Activated CD4-positive, CD25-positive, alpha-beta regulatory T cell (primary cell): ENCODE measurements at regions not wholly inside any gene's neighbourhood (a gene's known extent, or its start where the extent isn't known, plus 50 kb on each side); places are given as distances from the start of the nearest gene placed in this dataset.

Source experiments
- DNase-seq, 4 experiments: peaks; one replicate each; lab custom pipeline; 2025; lab: John Stamatoyannopoulos, UW

DNA sequence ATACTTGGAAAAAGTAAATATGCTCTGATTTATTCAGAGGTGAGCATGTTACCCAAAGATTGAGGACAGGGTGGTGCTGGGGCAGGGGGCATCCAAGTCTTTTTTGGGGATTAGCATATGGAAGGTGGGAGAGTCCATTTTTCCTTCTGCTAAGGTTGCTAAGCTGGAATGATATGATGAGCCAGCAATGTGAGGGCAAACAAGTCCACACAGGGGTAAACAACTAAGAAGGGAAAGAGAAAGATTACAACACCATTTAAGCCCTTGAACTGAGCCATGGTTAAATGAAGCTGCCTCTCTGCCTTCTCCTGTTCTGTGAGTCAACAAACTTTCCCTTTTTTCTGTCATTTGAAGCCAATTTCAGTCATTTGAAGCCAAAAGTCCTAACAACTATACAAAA lies 89.0 kb downstream of the RPL22L1 start:
- DNase-seq: no peak

DNA sequence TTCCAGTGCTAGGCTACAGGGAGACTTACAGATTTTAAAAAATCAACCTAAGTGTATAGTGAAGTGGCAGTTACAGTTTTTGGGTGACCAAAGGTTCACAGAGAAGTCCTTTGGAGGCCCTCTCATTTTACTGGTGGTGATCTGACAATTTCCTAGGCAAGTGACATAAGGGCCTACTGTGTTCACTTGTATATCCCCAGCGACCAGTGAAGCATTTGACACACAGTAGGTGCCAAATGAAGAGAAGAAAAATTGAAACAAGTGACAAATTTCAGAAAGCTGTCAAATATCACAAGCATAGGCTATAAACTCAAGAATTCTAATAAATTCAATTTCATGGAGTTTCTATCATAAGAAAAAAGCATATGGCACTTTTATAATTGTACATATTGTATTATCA lies 89.5 kb downstream of the RPL22L1 start:
- no peak for DNase-seq

DNA sequence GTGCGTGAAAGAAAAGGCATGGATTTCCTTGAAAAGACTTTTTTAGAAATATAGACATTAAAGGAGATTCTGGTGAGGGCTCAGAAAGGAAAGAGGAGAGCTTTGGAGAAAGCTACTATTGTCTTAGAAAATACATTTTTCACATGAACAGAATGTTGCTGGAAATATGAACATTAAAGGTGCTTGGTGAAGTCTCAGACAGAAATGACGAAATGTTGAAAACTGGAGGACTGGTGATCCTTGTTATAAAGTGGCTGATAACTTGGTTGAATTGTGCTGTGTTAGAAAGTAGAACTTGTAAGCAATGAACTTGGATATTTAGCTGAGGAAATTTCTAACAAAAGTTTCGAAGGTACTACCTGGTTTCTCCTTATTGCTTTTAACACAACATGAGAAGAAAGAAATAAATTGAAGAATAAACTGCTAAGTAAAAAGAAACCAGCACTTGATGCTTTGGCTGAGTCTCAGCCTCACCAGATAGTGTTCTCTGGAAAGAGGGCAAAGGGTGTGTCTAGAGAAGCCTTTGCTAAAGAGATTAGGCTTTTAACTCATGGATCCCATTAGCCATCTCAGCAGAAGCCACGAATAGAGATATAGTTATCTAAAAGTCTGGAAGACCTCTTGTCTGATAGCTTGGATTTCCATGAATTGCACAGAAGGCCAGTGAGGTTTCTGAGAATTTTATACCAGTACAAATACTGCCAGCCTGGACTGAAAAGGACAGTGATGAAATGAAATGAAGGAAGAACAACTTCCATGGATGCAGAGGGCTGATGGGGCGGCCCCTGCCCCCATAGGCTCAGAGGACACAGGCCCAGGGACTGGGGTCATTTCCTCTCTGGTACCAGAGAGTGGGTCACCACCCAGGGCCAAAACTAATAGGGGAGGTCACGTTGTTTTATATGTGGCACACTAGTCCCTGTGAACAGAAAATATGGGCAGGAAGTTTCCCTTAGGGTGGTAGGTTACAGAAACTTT lies 91.5 kb downstream of the RPL22L1 start:
- DNase-seq: no peak

DNA sequence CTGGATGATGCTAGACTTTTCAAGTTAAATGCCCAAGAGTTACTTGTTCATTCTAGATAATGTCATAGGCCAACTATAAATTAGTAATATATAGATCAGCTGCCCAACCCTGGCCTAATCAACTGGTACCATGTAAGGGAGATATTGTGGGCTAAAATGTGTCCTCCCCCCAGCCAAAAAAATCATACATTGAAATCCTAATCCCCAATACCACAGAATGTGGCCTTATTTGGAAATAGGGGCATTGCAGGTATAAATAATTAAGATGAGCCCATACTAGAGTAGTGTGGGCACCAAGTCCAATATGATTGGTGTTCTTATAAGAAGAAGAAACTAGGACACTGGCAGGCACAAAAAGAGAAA lies 92.5 kb downstream of the RPL22L1 start:
- DNase-seq: no peak

DNA sequence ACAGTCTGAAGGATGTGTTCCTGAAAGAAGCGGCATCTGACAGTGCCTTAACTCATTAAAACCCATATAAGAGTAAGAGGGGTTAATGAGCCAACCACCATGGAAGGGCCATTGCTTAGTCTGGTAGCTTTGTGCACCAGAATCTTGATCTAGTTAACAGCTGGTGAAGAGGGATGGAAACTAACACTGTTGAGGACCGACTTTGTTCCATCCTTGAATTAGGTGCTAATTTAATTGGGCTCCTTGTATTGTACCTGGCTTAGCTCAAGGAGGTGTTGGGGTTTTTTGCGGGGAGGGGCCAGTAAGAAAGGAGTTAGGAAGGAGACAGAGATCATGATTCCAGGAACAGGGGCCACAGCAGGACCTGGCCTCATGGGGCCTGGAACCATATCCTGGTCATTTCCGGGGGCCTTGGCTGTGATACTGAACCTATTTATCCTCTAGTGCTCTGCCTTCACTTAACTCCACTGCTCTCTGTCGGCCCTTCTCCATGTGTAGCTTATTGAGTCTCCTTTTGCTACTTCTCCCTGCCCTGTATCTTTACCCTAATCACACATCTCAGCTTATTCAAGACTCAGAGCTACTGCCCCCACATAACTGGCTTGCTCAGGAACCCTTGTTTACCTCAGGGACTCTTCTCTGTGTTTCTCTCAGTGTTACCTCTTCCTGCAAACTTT lies 93.0 kb downstream of the RPL22L1 start:
- no peak for DNase-seq

DNA sequence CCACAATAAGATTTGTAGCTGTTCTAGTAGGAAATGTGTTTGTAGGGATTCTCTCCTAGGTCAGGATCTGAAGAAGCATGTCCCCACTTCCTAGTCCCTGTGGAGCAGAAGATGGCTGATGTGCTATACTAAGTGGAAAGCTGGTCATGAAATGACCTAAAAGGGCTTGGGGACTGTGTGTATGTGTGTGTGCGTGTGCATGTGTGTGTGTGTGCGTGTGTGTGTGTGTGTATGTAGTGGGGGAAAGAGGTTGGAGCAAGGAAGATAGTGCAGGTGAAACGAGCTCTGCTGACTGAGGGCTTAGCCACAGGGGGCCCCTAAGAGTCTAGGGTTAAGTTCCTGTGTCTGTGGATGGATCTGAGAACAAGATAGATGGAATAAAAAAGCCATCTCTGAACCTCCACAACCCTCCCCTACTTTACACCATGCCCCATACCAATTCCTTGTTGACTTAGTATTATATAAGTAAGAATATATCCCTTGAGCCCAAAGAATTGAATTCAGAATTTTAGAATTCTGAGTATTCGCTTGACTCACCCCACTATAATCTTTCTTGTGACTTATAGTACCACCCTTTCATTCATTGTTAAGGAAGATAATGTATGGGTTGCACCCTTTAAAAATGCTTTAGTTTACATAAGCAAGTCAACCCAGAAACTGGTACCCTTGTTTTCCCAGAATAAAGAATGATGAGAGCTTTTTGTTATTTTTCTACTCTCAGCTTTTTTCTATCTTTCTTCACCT lies 96.1 kb downstream of the RPL22L1 start:
- no peak for DNase-seq

DNA sequence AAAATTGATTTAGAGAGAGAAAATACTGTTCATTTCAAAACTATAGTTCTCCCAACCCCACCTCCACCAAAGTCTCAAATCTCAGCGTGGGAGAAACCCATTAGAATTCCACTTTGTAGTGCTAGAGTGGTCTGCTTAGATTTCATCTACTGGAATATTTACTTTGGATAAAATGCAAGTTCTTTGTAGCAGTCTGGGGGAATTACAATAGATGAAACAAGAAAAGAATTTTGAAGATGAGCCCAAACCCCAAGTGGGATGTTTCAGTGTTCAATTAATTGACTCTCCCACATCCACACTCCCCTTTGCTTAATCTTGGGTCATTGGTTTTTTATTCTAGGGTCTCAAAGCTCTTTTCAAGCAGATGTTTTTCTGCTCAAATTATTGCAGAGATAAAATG lies 97.8 kb downstream of the RPL22L1 start:
- DNase-seq: no peak

DNA sequence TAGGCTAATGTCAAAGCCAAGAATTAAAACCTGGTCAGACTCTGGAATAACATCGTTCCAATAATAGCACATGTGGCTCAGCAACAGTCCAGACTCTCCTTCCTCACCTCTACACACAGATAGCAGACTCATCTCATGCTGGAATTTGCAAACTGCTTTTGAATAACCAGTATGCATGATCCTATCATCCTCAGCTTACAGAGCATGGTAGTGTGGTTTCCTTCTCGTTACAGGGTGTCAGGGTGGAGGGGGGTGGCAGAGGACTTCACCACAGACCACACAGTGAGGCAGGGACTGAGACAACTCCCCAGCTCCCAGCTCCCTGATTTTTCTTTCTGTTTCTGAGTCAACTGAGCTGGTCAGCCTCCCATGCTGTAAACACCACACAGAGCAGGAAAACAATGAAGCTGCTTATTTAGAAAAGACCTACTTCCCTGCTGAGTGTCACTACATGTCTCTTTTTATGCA lies 101.6 kb downstream of the RPL22L1 start:
- no peak for DNase-seq

DNA sequence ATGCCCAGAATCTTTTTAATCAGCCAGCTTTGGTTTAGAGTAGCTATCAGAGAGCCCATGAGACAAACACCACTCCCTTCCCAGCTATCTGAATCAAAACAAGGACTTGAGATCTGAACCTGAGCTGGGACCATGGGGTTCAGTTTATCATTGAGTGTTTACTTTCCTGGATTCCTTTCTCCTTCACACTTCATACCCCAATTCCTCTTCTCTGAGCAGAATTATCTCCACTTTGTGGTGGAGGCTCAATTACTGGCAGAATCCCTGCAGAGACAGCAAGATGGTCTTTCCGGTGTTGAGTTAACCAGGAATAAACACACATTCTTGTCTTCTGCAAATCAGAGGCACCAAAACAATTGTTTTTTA lies 102.4 kb downstream of the RPL22L1 start:
- DNase-seq: no peak

DNA sequence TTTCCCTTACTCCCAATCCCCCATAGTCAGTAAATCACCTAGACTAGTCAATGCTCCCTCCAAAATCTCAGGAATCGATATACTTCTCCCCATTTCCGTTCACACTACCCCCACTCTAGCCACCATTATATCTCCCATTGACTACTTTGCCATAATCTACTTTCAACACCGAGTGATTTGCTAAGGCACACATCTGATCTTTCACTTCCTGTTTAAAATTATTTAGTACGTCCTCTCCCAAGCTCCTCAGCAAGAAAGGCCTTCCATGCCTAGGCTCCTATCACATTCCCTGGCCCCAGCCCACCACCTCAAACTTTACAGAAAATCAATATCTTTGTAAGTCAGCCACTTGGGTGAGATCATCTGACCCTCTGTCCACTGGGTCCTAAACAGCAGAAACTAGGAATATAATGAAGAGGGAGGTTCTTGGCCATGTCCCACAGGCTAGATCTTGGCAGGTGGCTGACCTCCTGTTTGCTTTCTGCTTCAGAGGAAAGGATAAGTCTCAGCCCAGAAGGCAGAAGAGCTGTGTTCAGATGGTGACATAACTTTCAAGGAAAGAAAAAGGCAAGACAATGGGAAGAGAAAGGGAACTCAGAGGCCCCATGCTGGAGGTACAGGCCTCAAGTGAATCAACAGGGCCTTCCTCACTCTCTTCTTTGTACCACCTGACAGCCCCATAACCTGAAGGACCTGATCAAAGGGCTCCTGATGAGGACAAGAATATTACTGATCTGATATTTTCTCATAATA lies 103.0 kb downstream of the RPL22L1 start:
- no peak for DNase-seq

DNA sequence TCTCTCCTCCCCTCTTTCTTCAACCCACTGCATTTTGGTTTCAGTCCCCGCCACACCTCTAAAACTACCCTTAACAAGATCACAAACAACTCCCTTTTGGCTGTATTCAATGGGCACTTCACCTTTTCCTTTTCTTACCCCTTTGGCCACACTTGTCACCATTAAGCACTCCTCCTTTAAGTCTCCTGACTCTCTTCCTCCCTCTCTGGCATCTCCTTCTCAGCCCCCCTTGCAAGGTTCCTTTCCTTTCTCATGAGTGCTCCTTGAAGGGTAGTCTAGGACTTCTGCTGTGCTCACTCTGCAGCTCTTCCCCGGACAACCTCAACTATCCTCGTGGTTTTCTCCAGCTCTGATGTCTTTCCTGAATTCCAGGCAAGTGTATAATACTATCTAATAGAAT lies 103.7 kb downstream of the RPL22L1 start:
- no peak for DNase-seq

DNA sequence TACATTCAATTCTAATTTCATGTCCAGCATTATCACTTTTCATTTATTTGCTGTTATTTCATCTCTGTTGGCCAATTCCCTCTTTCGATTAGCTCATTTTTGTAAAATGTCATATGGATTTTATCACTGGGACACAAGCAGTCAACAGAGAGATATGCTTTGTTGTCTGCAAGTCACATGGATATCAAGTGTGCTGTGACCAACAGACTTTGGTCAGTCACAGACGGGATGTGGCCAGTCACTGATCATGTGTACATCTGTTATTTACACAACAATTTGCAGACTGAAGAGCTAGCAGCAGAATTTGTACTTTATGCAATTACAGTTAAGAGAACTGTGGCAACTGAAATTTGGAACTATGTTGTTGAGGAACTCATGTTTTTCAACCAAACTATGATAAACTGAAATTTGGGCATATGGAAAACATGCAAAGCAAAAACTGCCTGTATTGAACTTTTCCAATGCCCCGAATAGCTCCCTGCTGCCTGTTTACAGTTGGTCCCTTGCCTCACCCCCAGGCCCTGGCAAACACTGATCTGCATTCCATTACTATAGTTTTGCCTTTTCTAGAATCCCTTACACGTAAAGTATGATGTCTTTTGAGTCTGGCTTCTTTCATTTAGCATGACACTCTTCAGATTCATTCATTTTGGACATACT lies 104.4 kb downstream of the RPL22L1 start:
- no peak for DNase-seq

DNA sequence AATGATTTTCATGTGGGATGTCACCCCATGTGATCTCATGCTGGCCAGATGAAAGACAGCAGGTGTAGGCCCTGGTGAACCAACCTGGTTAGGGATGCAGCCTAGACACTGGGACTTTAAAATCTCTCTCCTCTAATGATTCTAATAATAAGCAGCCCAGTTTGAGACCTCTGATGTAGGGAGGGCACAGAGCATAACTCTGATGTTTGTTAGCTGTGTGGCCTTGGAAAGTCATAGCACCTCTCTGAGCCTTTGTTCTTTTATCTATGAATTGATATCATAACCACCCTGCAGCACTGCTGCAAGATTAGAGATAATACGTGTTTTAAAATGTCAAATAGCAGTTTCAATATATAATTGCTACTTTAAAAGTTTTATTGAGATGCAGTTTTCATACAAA lies 106.0 kb downstream of the RPL22L1 start:
- no peak for DNase-seq

DNA sequence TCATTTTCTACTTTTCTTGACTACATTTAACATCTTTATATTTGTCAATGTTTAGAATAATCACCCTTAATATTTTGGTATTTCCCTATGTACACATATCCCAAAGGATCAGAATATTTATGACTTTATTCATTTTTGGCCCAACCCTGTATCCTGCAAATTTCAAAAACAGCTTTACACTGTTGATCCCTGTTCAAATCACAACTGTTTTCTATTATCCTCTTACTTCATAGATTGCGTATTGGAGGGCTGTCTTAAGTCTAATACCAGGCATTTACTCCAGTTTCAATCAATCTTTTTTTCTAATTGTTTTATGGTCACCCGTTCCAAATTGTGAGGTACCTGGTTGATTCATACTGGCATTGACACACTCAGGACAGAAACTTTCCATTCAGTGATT lies 107.9 kb downstream of the RPL22L1 start:
- no peak for DNase-seq

DNA sequence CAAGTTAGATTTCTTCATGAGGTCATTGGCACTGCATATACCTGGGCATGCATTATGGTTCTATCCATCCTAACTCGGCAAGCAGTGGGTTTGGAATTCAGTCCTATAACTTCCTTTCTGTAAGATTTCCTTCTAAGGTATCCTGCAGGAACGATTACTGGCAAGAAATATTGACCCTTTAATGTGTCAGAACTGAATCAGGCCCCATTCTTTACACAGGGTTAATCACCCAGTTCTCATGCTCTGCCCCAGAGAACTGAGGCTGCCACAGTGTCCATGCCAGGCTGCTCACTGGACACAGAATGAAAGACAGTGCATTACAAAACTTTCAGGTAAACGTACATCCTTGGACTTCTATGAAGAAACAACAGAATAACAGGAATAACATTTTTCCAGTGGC lies 108.9 kb downstream of the RPL22L1 start:
- no peak for DNase-seq

DNA sequence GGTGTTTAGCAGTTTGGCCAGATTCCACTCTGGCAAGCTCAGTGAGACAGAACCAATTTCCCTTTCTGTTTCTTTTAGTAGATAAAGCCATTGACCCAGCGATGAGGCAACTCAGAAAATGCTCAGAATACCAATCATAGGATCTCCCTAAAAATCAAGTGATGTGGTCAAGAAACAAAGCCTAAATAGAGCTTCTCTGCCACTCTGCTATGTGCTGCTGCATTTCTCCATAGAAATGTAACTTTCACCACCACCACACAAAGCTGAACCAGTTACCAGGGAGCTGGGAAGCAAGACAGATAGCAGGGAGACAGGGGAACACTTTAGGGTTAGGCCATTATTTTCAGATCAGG lies 109.8 kb downstream of the RPL22L1 start:
- DNase-seq: no peak

DNA sequence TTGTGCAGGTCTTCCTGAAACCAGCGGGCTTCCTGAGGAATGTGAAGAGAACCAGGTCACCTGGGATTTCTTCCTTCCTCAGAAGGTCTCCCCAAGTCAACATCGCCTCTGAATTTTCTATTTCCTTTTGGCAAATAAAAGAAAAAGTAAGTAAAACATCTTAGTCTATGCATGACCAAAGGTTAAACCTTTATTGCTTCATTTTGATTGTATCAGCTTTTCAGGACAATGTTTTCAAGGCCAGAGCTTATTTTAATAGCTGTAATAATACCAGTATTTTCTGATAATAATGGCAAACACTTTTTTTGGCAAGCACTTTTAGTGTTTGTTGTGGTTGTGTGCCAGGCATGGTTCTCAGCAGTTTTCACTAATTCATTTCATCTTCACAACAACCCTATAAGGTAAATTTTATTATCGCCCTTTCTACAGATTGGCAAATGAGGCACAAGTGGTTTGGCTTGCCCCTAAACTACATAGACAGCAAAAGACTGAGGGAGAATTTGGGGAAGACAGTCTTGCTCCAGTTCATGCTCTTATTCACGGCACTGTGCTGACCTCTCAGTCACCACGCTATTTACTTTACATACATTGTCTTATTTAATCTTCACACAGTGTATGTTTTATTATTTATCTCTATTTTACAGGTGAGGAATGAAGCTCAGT lies 110.4 kb downstream of the RPL22L1 start:
- no peak for DNase-seq

DNA sequence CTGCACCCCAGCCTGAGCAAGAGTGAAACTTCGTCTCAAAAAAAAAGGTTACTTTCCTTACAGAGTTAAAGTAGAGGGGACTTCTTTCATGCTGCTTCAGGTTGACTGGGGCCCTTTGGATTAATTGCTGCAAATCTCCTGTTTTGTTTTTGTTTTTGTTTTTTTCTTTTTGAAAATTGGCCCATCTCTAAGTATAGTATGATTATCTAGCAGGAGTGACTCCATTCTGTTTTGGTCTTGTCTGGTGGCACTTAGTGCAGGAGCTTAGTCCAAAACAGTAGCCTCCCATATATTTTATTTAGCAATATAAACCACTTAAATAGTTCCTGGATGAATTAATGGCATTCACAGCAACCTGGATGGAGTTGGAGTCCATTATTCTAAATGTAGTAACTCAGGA lies 113.0 kb downstream of the RPL22L1 start:
- no peak for DNase-seq

DNA sequence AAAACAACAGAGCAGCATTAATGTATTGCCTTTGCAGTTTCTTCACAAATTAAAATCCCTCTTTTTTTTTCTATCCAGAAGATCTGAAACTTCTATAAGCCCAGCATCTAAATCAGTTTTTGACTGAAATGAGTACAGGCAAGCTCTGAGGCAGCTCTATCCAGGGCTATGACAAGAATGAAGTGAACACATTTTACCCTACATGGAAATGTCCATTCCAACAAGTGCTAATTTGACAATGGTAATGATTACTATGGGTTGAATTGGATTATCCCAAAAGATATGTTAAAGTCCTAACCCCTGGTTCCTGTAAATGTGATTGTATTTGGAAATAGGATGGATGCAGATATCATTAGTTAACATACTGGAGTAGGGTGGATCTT lies 115.7 kb downstream of the RPL22L1 start:
- no peak for DNase-seq

DNA sequence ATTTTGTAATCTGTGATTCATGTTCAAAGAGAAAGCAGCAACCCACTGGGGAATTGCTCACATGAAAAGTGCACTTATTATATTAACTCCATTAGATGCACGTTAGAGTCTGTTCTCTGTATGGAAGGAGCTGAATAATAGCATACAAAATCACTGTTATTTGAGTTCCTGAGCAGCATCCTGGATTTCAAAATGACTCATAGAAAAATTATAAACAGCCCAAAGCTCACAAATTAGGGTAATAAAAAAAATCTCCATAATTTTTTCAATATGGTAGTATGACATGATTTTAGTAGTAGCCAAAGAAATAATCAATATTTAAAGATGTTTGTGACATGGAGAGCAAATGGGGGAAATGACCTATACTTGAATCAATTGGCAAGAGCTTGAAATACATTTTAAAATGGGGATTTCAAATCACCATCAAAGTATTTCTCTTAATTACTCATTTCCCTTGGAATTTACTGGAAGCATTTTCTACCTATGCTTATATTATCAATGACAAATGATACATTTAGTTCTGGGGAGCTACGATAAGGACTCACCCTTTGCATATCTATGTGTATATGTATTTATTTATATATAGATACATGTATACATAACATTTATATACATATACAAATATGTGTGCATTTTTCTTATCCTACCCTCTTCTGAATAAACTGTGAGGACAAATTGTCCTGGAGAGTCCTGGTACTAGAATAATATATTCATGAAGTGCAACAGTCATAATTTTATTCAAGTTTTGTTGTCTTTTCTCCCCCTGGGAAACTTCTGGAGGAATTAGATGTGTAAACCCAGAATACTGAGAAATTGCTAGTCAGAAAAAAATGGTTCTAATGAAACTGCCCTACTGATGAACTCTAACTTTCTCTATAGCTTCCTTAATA lies 116.3 kb downstream of the RPL22L1 start:
- DNase-seq: no peak
